GM20000 (cell line): ENCODE measurements at regions not wholly inside any gene's neighbourhood (a gene's known extent, or its start where the extent isn't known, plus 50 kb on each side); places are given as distances from the start of the nearest gene placed in this dataset.

Experiments
- DNase-seq: peaks from one replicate; pipeline ENCODE4 v3.0.0; 2012; ENCODE audit warnings: low spot score
- TF ChIP-seq, protein P1 (sequence below): IDR thresholded peaks from 2 replicates; pipeline ENCODE4 v1.5.1; 2012; ENCODE audit warnings: mild to moderate bottlenecking, control low read depth; ENCODE audit errors: extremely low read depth, missing control alignments

DNA sequence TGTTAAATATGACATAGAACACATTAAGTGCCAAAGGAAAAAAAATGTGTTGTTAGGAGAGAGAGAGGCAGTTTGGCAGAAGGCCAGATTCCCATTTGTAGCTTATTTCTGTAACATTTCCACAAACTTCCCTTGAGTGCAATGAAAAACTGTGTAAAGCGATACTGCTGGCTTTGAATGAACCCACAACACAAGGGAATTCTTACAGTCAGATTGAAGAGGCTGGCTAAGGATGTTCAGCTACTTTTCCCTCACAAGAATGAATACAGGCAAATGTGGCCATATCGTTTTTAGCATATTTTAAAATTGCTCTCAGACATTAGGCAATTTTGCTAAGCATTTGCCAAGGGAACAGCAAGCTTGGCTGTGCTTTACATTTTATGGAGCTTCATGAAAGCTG, 614.1 kb upstream of the FZD8 start:
- TF ChIP-seq, protein P1, sequence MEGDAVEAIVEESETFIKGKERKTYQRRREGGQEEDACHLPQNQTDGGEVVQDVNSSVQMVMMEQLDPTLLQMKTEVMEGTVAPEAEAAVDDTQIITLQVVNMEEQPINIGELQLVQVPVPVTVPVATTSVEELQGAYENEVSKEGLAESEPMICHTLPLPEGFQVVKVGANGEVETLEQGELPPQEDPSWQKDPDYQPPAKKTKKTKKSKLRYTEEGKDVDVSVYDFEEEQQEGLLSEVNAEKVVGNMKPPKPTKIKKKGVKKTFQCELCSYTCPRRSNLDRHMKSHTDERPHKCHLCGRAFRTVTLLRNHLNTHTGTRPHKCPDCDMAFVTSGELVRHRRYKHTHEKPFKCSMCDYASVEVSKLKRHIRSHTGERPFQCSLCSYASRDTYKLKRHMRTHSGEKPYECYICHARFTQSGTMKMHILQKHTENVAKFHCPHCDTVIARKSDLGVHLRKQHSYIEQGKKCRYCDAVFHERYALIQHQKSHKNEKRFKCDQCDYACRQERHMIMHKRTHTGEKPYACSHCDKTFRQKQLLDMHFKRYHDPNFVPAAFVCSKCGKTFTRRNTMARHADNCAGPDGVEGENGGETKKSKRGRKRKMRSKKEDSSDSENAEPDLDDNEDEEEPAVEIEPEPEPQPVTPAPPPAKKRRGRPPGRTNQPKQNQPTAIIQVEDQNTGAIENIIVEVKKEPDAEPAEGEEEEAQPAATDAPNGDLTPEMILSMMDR, result no peak
- DNase-seq, result no peak

DNA sequence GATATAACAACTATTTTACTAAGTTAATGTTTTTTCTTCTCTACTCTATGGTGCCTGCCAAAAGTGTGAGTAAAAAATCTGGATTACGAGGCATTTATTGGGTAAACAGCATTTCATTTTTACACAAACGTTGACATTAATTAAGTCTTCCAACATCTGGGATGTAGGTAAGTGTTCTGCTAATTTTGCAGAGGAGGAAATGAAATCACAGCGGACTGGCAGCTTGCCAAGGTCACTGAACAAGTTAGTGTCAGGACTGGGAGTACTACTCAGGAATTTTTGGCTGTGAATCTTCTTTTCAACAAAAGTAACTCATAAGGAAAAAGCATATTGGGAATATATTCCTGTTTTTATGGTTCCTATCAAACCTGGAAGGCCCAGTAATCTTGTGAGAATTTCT, 612.1 kb upstream of the FZD8 start:
- TF ChIP-seq, protein P1, result no peak
- no peak for DNase-seq

DNA sequence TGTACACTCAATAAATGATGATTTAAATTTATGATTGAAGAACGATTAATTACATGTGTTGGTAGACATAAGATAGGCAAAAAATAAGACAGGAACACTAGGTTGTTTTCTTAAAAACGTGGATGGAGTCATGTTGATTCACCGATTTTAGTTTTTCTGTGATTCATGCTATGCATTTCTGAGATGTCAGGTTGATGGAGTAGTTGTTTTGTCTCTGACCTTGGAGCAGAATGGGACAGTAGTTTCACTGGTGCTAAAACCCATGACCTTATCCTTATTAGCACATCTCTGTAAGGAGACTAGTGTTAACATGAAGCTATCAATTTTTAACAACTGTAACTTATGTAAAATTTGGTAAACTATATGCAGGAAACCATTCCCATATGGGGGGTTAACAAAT, 611.6 kb upstream of the FZD8 start:
- TF ChIP-seq, protein P1, result no peak
- no peak for DNase-seq

DNA sequence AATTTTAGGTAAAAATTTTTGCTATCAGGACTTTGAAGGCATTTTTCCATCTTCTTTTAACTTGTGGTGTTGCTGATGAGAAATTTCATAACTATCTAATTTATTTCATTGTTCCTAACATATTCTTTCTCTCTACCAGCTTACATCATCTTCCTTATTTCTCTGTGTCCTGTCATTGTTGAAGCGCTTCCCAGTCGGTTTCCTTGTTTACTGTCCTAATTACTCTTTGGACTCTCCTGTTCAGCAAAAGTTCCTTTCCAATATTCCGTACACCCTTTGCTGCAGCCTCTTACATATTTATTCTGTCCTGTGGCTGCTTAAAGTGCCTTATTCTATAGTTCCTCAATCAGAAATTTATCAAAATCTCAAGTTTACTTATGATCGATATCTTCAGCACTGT, 609.0 kb upstream of the FZD8 start:
- no peak for DNase-seq
- TF ChIP-seq, protein P1, result no peak

DNA sequence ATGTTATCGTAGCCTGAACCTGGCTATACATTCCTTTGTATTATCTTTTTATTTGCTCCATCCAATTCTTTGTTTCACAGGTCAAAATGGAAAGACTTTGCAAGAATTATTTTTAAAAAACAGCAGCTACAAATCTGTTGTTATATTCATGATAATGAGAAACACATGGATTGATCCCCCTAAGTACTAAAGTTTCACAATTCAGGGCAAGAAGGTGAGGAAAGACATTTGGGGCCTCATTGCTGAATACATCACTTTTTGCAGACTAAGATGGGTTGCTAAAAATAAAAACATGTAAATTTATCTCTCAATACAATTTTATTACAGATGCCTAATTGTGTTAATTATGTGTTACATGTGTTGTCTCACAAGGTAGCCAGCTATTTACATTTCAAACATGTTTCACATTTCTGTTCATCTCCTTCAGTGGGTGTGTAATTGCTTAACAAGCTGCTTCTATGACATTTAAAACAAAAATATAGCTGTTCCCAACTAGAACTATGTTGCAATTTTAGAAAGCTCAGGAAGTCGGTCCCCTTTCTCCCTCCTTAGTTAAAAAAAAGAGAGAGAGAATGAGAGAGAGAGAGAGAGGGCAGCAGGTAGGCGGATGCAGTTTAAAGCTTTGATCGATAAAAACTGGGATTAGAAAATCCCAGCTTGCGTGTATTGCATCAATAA, 606.3 kb upstream of the FZD8 start:
- no peak for DNase-seq
- TF ChIP-seq, protein P1, result no peak

DNA sequence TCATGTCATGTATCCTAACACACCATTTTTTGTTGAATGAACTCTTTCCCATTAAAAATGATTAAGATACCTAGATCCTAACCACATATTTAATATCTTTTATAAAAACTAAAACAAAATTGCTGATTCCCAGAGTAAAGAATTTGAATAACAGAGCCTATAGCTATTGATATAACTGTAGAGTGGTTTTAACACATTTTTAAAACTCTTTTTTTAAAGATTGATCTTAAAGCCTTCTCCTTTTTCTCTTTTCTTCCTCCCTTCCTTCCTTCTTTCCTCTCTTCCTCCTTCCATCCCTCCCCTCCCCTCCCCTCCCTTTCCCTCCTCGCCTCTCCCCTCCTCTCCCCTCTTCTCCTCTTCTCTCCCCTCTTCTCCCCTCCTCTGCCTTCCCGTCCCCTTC, 605.4 kb upstream of the FZD8 start:
- TF ChIP-seq, protein P1, result no peak
- no peak for DNase-seq

DNA sequence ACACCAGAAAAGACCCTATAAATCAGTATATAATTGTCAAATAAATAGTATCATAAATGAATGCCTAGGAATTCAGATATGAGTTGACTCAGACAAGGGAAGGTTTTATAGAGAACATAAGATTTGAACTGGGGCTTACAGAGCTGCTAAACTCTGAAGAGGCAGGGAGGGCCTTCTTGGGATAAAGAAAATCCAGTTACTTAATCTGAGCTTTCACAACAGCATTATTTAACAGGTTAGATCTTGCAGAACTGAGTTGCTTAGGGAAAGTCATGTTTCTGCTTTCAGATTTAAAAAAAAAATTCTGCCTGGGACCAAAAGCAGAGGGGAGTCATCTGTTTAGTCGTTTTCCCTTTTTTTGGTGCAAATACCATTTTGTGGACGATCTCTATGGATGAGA, 594.8 kb upstream of the FZD8 start:
- no peak for DNase-seq
- TF ChIP-seq, protein P1, result no peak
